ENCODE measurements at regions not wholly inside any gene's neighbourhood (a gene's known extent, or its start where the extent isn't known, plus 50 kb on each side); places are given as distances from the start of the nearest gene placed in this dataset.

DNA sequence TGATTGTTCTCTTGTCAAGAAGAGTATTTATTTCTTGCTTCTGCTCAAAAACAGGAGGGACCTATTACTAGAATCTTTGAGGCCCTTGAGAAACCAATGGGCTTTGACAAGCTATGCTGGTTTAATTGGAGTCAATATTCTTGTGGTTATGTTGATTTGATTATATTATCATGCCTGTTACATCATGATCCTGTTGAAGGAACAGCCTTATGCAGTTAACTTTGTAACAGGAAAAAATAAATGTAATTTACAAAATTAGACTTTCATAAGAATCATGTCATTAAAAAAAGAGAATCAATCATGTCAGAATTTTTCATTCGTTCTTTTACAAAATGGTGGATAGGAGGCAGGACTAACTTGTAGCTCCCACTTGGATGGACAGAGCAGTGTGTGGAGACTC lies 386.1 kb upstream of the DDI1 start:
- no peak for DNase-seq (ENCODE audit: extremely low read depth in 1 of 11, low read depth in 9 of 11, low spot score in 4 of 11)

DNA sequence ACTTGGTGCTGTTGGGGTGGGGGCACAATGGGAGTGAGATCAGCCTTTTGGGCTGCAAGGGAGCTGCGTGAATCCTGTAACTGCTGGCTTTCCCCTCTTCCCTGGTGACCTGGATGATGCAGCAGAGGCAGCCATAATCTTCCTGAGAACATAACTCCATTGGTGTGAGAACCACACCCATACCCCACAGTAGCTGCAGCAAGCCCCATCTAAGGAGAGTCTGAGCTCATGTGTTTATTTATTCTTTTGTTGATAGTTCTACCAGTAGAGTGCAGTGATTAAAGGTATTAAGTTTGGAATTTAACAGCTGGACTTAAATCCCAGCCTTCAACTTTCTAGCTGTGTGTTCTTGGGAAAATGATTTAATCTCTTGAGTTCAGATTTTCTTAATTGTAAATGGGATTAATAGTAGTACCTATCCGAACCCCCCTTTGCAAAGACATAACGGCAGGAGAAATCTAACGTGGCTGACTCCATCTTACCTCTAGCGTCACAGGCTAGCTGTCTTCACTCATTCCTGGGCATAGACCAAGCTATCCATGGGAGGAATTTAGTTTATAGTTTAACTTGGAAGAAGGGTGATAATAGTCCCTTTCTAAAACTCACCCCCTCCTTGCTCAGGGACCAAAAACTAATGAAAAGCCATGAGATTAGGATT lies 385.0 kb upstream of the DDI1 start:
- no peak for DNase-seq (ENCODE audit: extremely low read depth in 1 of 11, low read depth in 9 of 11, low spot score in 4 of 11)

DNA sequence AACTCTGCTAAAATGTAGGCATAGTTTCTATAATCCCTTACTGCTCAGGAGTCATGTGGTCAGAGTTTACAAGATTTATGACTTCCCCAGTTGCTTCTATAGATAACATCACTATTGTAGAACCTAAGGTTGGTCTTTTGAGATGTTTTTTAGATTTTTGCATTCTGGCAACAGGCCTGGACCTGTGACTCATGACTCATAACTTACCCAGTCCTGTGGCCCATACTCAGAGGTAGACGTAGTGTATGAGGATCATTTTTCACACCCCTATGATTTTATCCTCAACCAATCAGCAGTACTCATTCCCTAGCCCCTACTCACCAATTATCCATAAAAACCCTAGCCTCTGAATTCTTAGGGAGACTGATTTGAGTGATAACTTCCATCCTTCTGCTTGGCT lies 384.4 kb upstream of the DDI1 start:
- DNase-seq (ENCODE audit: extremely low read depth in 1 of 11, low read depth in 9 of 11, low spot score in 4 of 11), result no peak

DNA sequence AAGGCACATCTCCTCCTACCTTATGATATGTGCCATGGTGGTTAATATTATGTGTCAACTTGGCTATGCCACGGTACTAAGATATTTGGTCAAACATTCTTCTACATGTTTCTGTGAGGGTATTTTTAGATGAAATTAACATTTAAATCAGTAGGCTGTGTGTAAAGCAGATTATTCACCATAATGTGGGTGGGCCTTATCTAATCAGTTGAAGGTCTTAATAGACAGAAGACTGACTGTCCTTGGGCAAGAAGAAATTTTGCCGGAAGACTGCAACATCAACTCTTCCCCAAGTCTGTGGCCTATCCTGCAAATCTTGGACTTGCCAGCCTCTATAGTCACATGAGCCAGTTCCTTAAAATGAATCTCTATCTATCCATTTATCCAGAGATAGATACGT lies 380.1 kb upstream of the DDI1 start:
- DNase-seq (ENCODE audit: extremely low read depth in 1 of 11, low read depth in 9 of 11, low spot score in 4 of 11), result no peak

DNA sequence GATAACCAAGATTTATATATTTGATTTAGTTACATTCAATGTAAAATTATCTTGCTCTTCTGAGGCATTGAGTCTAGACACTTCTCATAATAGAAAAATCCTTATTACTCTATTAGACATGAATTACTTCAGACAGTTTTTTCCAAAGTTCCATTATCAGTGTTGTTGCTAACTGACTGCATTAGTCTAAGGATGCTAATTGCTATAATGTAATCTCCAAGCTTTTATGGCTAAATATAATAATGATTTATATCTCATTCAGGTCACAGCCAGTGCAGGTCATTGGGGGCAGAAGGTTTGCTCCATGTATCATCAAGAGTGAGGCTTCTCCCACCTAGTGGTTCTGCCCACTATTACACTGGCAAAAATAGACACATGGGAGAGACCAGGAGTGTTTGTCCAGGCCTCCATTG lies 377.2 kb upstream of the DDI1 start:
- DNase-seq (ENCODE audit: extremely low read depth in 1 of 11, low read depth in 9 of 11, low spot score in 4 of 11), result no peak

DNA sequence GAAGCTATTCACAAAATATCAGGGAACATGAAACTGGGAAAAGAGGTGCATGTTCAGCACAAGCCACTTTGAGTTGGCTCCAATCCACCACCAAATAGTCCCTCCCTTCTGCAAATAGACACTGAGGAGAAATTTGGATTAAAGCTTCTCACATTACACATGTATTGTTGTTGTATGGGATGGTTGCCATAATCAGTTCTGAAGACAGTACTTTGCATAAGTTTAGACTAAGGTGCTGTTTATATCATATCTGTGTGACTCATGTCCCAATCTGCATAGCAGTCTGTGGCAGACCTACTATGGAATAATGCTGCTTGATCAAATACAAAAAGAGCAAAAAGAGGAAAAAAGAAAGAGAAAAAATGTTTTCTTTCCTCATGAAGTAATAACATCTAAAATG lies 376.7 kb upstream of the DDI1 start:
- DNase-seq (ENCODE audit: extremely low read depth in 1 of 11, low read depth in 9 of 11, low spot score in 4 of 11), result no peak

DNA sequence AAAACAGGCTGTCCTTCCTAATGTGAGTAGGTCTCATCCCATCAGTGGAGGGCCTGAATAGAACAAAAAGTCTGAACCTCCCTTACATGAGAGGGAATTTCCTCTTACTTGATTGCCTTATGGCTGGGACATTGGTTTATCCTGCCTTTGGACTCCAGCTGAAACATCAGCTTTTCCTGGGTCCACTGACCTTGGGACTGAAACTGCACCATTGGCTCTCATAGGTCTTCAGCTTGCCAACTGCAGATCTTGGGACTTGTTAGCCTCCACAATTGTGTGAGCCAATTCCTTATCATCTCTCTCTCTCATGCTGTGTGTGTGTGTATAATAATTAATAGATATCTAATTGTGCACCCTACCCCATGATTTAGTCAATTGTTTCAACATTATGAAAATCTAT lies 375.3 kb upstream of the DDI1 start:
- DNase-seq (ENCODE audit: extremely low read depth in 1 of 11, low read depth in 9 of 11, low spot score in 4 of 11), result no peak

DNA sequence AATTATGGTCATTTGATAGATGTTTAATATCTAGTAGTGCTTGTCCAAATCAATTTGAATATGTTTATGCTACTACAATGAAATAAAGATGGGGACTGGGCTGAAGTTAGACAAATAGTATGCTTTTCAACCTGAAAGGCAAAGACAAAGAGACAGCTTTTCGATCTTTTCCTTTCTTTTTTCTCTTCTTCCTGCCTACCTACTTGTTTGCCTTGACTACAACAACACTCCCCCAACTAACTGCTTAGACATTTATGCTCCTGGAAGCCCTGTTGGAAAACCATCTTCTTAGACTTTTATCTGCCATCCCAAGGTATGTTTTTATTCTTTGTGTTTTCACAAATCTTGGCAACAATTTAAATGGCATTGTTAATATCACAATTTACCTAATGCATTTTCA lies 374.4 kb upstream of the DDI1 start:
- no peak for DNase-seq (ENCODE audit: extremely low read depth in 1 of 11, low read depth in 9 of 11, low spot score in 4 of 11)

DNA sequence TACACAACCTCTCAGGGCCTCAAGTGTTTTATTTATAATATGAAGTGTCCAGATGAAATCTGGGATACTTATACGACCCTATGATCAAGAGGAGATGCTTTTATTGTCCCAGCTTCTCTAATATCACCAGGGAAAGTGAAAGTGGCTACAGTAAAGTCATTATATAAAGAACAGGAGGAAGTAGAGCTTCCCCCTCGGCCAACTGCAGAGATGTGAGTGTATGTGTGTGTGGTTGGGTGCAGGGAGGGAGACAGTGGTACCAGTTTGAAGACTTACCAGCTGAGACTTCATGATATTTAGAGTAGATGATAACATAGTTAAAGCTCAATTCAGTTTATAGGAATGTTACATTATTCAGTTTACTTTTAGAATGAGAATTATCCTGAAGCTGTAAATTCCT lies 373.6 kb upstream of the DDI1 start:
- no peak for DNase-seq (ENCODE audit: extremely low read depth in 1 of 11, low read depth in 9 of 11, low spot score in 4 of 11)

DNA sequence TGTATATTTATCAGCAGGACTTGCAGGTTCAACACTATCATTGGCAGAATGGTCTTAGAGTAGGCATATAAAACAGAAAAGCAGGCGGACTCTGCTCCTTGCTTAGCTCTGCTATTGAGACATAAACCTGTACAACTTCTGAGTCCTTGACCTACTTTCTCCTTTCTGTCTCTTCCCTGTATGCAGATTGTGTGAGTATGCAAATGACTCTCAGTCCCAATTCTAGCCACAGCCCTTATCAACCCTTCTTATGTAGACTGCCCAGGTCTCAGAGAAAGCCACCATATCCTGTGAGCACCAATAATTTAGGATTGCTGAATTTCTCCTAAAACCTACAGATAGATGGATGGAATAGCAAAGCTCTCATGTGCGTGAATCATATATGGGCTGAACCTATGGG lies 367.6 kb upstream of the DDI1 start:
- DNase-seq (ENCODE audit: extremely low read depth in 1 of 11, low read depth in 9 of 11, low spot score in 4 of 11), result no peak

DNA sequence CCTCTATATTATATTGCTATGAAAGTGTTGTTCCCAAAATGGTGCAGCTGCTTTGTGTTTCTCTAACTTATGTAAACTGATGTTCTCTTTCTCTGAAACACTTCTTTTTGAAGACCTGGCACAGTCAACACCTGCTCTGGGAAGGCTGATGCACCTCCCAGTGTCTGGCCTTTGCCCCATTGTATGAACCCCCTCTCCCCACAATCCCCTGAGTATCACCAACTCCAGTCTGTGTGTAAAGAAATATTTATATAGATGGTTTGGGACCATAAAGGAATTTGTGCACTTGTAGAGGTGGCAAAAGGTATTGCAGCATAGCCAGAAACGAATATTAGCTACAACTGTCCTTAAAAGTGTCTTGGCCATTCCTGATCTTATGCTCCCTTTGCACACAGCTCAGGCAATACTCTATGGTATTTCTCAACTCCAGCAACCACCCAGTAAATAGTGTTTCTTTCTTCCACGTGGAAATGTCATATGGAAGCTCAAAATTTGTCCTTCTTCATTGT lies 365.2 kb upstream of the DDI1 start:
- DNase-seq (ENCODE audit: extremely low read depth in 1 of 11, low read depth in 9 of 11, low spot score in 4 of 11), result no peak

DNA sequence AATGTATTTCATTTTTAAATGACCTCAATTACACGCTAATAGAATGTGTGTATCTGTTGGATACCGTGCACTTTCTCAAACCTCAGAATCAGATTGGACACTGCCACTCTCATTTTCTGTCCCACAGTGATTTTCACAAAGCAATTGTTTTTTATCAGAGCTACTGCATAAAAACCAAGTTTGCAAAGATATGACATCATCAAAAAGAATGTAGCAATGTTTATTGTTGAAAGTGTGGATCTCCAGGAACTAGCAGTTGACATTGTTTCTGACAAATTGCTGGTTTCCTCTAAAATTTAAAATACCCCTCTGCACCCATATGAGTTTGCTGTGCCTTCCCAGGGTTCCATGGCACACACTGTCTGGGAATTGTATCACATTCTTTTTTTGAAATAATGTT lies 362.7 kb upstream of the DDI1 start:
- DNase-seq (ENCODE audit: extremely low read depth in 1 of 11, low read depth in 9 of 11, low spot score in 4 of 11), result no peak

DNA sequence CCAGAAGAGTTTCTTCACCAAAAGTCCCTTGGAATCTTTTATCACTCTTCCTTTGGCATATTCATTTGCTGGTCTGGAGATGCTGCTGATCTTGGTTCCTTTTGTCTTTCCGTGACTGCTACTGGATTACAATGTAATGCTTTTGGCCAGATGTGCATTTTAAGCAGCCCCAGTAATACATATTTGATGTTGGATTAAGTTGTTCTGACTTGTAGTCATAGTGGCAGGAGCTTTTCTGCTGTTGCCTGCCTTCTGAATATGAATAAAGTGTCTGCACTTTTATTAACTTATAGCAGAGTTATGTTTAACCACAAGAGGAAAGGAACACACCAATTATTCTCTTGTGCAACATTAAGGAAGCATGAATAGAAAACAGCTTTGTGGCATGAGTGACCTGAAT lies 360.0 kb upstream of the DDI1 start:
- no peak for DNase-seq (ENCODE audit: extremely low read depth in 1 of 11, low read depth in 9 of 11, low spot score in 4 of 11)

DNA sequence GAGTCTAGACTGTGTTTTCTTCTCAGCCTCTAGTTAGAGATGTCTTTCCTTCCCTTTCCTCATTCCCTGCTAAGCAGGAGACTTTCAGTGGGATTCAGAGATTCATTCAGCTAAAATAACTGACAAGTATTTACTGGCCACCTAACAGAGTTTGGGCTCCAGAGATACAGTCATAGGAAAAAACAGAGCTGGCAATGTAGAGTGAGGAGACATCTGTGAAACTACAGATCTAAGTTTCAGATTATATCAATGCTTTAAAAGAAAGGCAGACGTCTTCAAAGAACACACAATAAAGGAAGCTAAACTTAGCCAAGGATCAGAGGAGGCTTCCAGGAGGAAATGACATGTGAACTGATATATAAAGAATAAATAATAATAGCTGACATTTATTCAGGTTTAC lies 355.6 kb upstream of the DDI1 start:
- DNase-seq (ENCODE audit: extremely low read depth in 1 of 11, low read depth in 9 of 11, low spot score in 4 of 11), result no peak

DNA sequence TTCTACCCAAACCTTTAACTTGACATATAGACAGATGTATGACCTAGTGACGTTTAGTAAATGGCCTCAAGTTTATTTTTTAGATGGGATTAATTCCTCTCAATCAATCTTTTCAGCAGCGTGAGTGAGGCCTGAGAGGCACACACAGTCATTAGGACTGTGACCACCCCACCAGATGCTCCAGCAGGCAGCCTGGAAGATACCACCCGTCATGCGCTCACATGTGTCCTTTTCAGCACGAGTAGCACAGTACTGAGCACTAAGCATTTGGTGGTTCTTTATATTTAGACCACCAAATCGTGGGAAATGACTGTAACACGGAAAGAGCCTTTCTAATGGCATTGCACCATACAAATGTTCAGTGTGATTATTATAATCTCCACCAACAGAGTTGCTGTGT lies 354.6 kb upstream of the DDI1 start:
- DNase-seq (ENCODE audit: extremely low read depth in 1 of 11, low read depth in 9 of 11, low spot score in 4 of 11), result no peak

DNA sequence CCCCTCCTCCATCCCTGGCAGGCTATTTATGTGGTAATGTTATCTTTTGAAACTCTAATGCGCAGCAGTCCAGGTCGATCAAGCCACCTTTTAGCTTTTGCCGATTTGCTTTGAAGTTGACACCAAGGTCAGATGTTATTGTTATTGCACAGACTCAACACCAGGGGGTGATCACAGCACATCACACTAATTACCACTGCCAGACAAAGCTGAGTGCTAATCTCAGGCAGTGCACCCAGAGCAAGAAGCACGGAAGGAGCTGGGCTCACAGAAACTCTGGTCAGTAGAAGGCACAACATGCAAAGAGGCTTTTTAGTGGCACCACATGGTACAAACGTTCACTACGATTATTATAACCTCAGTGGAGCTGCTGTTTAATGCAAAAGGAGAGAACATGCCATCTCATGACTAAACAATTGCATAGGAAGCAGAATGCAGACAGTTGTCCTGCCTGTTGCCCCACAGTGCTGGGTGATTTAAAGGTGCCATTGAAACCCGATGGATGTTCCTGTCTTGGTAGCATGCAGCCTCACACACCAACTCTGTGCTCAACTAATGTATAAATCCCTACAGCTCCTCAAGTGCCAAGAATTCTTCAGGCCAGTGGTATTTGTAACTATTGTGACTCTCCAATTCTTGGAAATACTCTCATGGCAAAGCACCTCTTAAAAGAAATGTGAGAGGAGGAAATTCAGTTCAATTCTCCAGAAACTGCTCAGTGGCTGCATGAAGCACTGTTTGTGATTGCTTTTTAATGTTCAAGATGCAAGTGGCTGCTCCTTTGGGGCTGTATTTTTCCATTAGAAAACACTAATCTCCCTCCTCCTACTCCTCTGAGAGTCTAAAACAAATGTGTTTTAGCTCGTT lies 353.9 kb upstream of the DDI1 start:
- peak; percentile 26 to 68 (median 56) for DNase-seq (ENCODE audit: extremely low read depth in 1 of 11, low read depth in 9 of 11, low spot score in 4 of 11)

DNA sequence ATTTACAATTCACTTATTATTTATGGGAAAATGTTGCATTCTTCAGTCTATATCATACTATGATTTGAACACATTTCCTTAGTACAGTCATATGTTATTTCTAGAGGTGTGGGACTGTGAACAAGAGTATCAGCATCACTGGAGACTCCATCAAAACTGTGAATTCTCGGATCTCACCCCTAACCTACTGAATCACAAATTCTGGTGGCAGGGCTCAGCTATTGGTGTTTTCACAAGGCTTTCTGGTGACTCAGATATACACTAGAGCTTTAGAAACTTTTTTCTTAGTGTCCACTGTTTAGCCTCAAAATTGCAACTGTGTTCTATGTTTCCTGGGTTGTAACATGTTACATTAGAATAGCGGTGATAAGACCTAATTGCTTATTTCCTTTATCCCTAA lies 352.9 kb upstream of the DDI1 start:
- no peak for DNase-seq (ENCODE audit: extremely low read depth in 1 of 11, low read depth in 9 of 11, low spot score in 4 of 11)

DNA sequence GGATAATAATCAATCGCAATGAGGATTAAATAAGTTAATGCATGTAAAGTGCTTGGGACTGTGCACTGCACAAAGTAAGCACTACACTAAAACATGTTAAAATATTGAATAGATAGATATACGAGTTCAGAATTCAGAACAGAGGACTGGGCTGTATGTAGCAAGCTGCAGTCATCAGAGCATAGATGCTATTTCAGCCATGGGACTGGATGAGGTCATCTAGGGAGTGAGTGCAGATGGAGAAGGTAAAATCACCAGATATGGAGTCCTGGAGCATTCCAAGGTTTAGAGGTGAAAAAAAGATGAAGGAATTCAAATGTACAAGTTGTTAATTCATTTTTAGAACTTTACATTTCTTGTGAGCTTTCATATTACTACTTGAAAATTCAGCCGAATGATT lies 347.5 kb upstream of the DDI1 start:
- no peak for DNase-seq (ENCODE audit: extremely low read depth in 1 of 11, low read depth in 9 of 11, low spot score in 4 of 11)

DNA sequence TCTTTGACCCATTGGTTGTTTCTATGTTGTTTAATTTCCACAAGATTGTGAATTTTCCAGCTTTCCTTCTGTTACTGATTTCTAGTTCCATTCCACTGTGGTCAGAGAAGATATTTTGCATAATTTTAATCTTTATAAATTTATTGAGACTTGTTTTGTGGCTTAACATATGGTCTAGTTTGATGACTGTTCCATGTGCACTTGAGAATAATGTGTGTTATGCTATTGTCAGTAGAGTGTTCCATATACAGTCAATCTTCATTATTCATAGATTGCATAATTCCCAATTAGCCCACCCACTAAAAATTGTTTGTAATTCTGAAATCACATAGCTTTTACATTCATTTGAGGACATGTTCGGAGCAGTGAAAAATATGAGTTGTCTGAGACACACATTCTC lies 346.1 kb upstream of the DDI1 start:
- no peak for DNase-seq (ENCODE audit: extremely low read depth in 1 of 11, low read depth in 9 of 11, low spot score in 4 of 11)

DNA sequence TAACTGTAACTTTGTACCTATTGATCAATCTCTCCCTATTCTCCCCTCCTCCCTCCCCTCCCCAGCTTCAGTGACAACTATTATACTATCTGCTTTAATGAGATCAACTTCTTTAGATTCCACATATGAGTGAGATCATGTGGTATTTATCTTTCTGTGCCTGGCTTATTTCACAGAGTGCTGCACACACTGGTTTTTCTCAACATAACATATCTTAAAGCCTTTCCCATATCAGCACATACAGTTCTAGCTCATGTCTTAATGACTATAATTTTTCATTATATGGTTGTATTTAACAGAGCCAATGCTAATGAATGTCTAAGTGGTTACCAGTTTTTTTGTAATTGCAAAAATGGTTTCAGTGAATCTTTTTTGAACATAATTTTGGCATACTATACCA lies 340.3 kb upstream of the DDI1 start:
- DNase-seq (ENCODE audit: extremely low read depth in 1 of 11, low read depth in 9 of 11, low spot score in 4 of 11), result no peak

DNA sequence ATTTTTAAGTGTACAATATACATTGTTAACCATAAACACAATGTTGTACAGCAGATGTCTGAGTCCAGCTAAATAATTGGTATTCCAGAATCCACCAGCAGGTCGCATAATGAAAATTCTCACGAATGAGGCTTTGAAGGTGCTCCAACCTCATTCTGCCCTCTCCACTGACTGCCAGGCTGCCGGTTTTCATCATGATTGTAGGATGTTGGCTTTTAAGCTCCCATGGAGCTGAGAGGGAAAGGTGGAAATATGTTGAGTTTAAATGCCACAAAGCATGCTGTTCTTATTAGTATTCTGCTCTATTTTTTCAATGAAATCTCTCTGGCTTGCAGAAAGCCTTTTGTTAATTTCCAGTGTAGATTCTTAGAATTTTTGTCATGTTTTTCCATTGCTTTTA lies 337.2 kb upstream of the DDI1 start:
- DNase-seq (ENCODE audit: extremely low read depth in 1 of 11, low read depth in 9 of 11, low spot score in 4 of 11), result no peak
